Suppressor macrophage (primary cell): ENCODE measurements at regions not wholly inside any gene's neighbourhood (a gene's known extent, or its start where the extent isn't known, plus 50 kb on each side); places are given as distances from the start of the nearest gene placed in this dataset.
A peak's percentile ranks its signal among the peaks of the same experiment; 100 is the strongest.

Source experiments
- DNase-seq, 4 experiments: peaks; one replicate each; pipeline ENCODE4 v3.0.0-alpha.2; 2020 to 2022

- no peak for DNase-seq
These were observed 135.9 kb upstream of the HNRNPA3 start for GRCh38 chr2:177076636-177077179.

- no peak for DNase-seq
These were observed 134.8 kb upstream of the HNRNPA3 start for GRCh38 chr2:177077778-177078177.

GRCh38 chr2:177078416-177078815 lies 134.2 kb upstream of the HNRNPA3 start:
- peak in 2 of 4 experiments; percentile 16 to 18 for DNase-seq

- DNase-seq, result no peak
These were observed 133.7 kb upstream of the HNRNPA3 start for GRCh38 chr2:177078855-177079254.

- no peak for DNase-seq
These were observed 131.8 kb upstream of the HNRNPA3 start for GRCh38 chr2:177080746-177081284.

- DNase-seq, result peak in 2 of 4 experiments; percentile 10 to 34
These were observed 128.0 kb upstream of the HNRNPA3 start for GRCh38 chr2:177084607-177085006.

GRCh38 chr2:177088529-177088928 lies 124.1 kb upstream of the HNRNPA3 start:
- no peak for DNase-seq

- DNase-seq, result no peak
These were observed 121.6 kb upstream of the HNRNPA3 start for GRCh38 chr2:177090967-177091366.

GRCh38 chr2:177093371-177093770 lies 119.2 kb upstream of the HNRNPA3 start:
- no peak for DNase-seq

- DNase-seq, result peak; percentile 57 to 84 (median 69)
These were observed 114.5 kb upstream of the HNRNPA3 start for GRCh38 chr2:177098001-177098613.

GRCh38 chr2:177101930-177102329 lies 110.7 kb upstream of the HNRNPA3 start:
- no peak for DNase-seq

- DNase-seq, result no peak
These were observed 106.4 kb upstream of the HNRNPA3 start for GRCh38 chr2:177106212-177106611.

GRCh38 chr2:177108890-177109289 lies 103.7 kb upstream of the HNRNPA3 start:
- DNase-seq, result no peak

- DNase-seq, result no peak
These were observed 97.9 kb upstream of the HNRNPA3 start for GRCh38 chr2:177114712-177115111.

- no peak for DNase-seq
These were observed 94.8 kb upstream of the HNRNPA3 start for GRCh38 chr2:177117755-177118154.

GRCh38 chr2:177118636-177119035 lies 94.0 kb upstream of the HNRNPA3 start:
- no peak for DNase-seq

- DNase-seq, result no peak
These were observed 93.5 kb upstream of the HNRNPA3 start for GRCh38 chr2:177119099-177119498.

GRCh38 chr2:177123048-177123447 lies 89.5 kb upstream of the HNRNPA3 start:
- DNase-seq, result no peak

- no peak for DNase-seq
These were observed 88.2 kb upstream of the HNRNPA3 start for GRCh38 chr2:177124371-177124770.

- no peak for DNase-seq
These were observed 84.8 kb upstream of the HNRNPA3 start for GRCh38 chr2:177127821-177128220.

GRCh38 chr2:177129610-177130009 lies 83.0 kb upstream of the HNRNPA3 start:
- DNase-seq, result no peak

GRCh38 chr2:177131858-177132257 lies 80.7 kb upstream of the HNRNPA3 start:
- no peak for DNase-seq

GRCh38 chr2:177138823-177139222 lies 73.8 kb upstream of the HNRNPA3 start:
- DNase-seq, result no peak

- DNase-seq, result no peak
These were observed 70.7 kb upstream of the HNRNPA3 start for GRCh38 chr2:177141866-177142265.

GRCh38 chr2:177143444-177143843 lies 69.2 kb upstream of the HNRNPA3 start:
- DNase-seq, result peak; percentile 5 to 50 (median 14)
